Osteoblast (primary cell): ENCODE measurements at regions not wholly inside any gene's neighbourhood (a gene's known extent, or its start where the extent isn't known, plus 50 kb on each side); places are given as distances from the start of the nearest gene placed in this dataset.
"Not testable (repeated sequence)": the region's sequence is repeated elsewhere in the genome, so short reads cannot be mapped to it uniquely, and the experiment has no call there.

Source experiments
- DNase-seq: peaks from one replicate; pipeline ENCODE4 v3.0.0; 2011; ENCODE audit warnings: low spot score, mixed read lengths; ENCODE audit not compliant: insufficient read length; ENCODE audit errors: missing footprints
- H2AFZ ChIP-seq: 2 replicates; pipeline ENCODE4 v1.6.0; 2011; ENCODE audit warnings: mild to moderate bottlenecking, low read length
- H3K27ac ChIP-seq: 2 replicates; pipeline ENCODE4 v1.5.1; 2011; ENCODE audit warnings: mild to moderate bottlenecking, low read depth, low read length, moderate library complexity
- H3K27me3 ChIP-seq: 2 replicates; pipeline ENCODE4 v1.6.0; 2012; ENCODE audit warnings: mild to moderate bottlenecking, control low read depth, inconsistent platforms, low read length, moderate library complexity; ENCODE audit not compliant: insufficient read depth
- H3K36me3 ChIP-seq: 2 replicates; pipeline ENCODE4 v1.5.1; 2011; ENCODE audit warnings: mild to moderate bottlenecking, low read length, control low read depth, moderate library complexity; ENCODE audit not compliant: insufficient read depth
- H3K4me1 ChIP-seq: 2 replicates; pipeline ENCODE4 v1.5.1; 2011; ENCODE audit warnings: mild to moderate bottlenecking, low read length, control low read depth, moderate library complexity; ENCODE audit not compliant: insufficient read depth
- H3K4me2 ChIP-seq: 2 replicates; pipeline ENCODE4 v1.6.0; 2011; ENCODE audit warnings: mild to moderate bottlenecking, low read length; ENCODE audit not compliant: insufficient read depth
- H3K4me3 ChIP-seq: fragments of 200-600 bp; sonication (generic); 3 replicates; pipeline ENCODE4 v1.5.1; 2012; ENCODE audit warnings: mild to moderate bottlenecking, low read length, inconsistent platforms; ENCODE audit not compliant: insufficient read depth
- H3K79me2 ChIP-seq: 2 replicates; pipeline ENCODE4 v1.6.0; 2012; ENCODE audit warnings: mild to moderate bottlenecking, low read length, control low read depth, inconsistent platforms; ENCODE audit not compliant: insufficient read depth
- H3K9me3 ChIP-seq: 2 replicates; pipeline ENCODE4 v1.5.1; 2011; ENCODE audit warnings: low read depth, low read length, control low read depth
- H4K20me1 ChIP-seq: 2 replicates; pipeline ENCODE4 v1.6.0; 2012; ENCODE audit warnings: mild to moderate bottlenecking, low read length, control low read depth; ENCODE audit not compliant: insufficient read depth
- CTCF ChIP-seq: IDR thresholded peaks from 2 replicates; pipeline ENCODE4 v1.5.1; 2011; ENCODE audit warnings: mild to moderate bottlenecking, low read depth, low read length, moderate library complexity; ENCODE audit errors: extremely low read depth

GRCh38 chr7:114269714-114270113 is 144.9 kb upstream of the FOXP2 start:
- H3K4me2 ChIP-seq: no peak overlapping the region
- H3K36me3 ChIP-seq: no peaks in the 10 kb centered on the region
- no peak overlapping the region for H3K4me3 ChIP-seq
- no peaks in the 10 kb centered on the region for H3K4me1 ChIP-seq
- no peaks in the 10 kb centered on the region for H3K79me2 ChIP-seq
- H3K27me3 ChIP-seq: no peaks in the 10 kb centered on the region
- no peak for TF ChIP-seq CTCF
- no peak for DNase-seq
- H3K9me3 ChIP-seq: no peaks in the 10 kb centered on the region
- no peak overlapping the region for H3K27ac ChIP-seq
- H4K20me1 ChIP-seq: no peaks in the 10 kb centered on the region
- no peak overlapping the region for H2AFZ ChIP-seq

- not testable (repeated sequence) for H3K79me2 ChIP-seq, H3K27ac ChIP-seq, H3K9me3 ChIP-seq, H2AFZ ChIP-seq, DNase-seq, H3K4me3 ChIP-seq, H3K27me3 ChIP-seq, H3K4me2 ChIP-seq, H3K36me3 ChIP-seq, H3K4me1 ChIP-seq, H4K20me1 ChIP-seq
Observed at GRCh38 chr7:114267550-114267949, 147.1 kb upstream of the FOXP2 start.

GRCh38 chr7:114264023-114264422 is 150.6 kb upstream of the FOXP2 start:
- no peaks in the 10 kb centered on the region for H3K27me3 ChIP-seq
- no peaks in the 10 kb centered on the region for H3K9me3 ChIP-seq
- H3K4me3 ChIP-seq: no peak overlapping the region
- H3K36me3 ChIP-seq: no peaks in the 10 kb centered on the region
- no peak overlapping the region for H3K27ac ChIP-seq
- no peak for TF ChIP-seq CTCF
- no peaks in the 10 kb centered on the region for H3K4me1 ChIP-seq
- no peak for DNase-seq
- no peak overlapping the region for H2AFZ ChIP-seq
- no peaks in the 10 kb centered on the region for H3K79me2 ChIP-seq
- H3K4me2 ChIP-seq: no peak overlapping the region
- no peaks in the 10 kb centered on the region for H4K20me1 ChIP-seq

GRCh38 chr7:114263219-114263618 is 151.4 kb upstream of the FOXP2 start:
- no peaks in the 10 kb centered on the region for H4K20me1 ChIP-seq
- H3K4me2 ChIP-seq: no peak overlapping the region
- DNase-seq: no peak
- no peaks in the 10 kb centered on the region for H3K4me1 ChIP-seq
- H3K27ac ChIP-seq: no peak overlapping the region
- no peaks in the 10 kb centered on the region for H3K79me2 ChIP-seq
- H2AFZ ChIP-seq: no peak overlapping the region
- H3K9me3 ChIP-seq: no peaks in the 10 kb centered on the region
- TF ChIP-seq CTCF: no peak
- H3K36me3 ChIP-seq: no peaks in the 10 kb centered on the region
- no peaks in the 10 kb centered on the region for H3K27me3 ChIP-seq
- no peak overlapping the region for H3K4me3 ChIP-seq
